GM10248 (cell line): ENCODE measurements at regions not wholly inside any gene's neighbourhood (a gene's known extent, or its start where the extent isn't known, plus 50 kb on each side); places are given as distances from the start of the nearest gene placed in this dataset.

Experiments used
- CTCF ChIA-PET: fragments of 300-600 bp; sonication (Branson Sonifier 250); formaldehyde crosslinking; extraction: SDS; loops from one replicate; lab custom pipeline; 2021; ENCODE audit warnings: antibody characterized with exemption; lab: Yijun Ruan, JAX
- POLR2A ChIA-PET: fragments of 350-650 bp; sonication (Branson Sonifier 250); formaldehyde crosslinking; extraction: SDS; loops from one replicate; lab custom pipeline; 2020; ENCODE audit warnings: antibody characterized with exemption; lab: Yijun Ruan, JAX
- DNase-seq: peaks from one replicate; pipeline ENCODE4 v3.0.0; 2012; ENCODE audit errors: extremely low spot score
- CTCF ChIP-seq: IDR thresholded peaks from 2 replicates; pipeline ENCODE4 v1.5.1; 2012; ENCODE audit warnings: mild to moderate bottlenecking, low read depth; ENCODE audit errors: extremely low read depth, missing control alignments, control extremely low read depth

GRCh38 chr14:95415993-95416392 lies 96.3 kb upstream of the CLMN start:
- POLR2A ChIA-PET, result no interaction called here
- no peak for TF ChIP-seq CTCF

GRCh38 chr14:95413289-95414215 lies 93.8 kb upstream of the CLMN start:
- no peak for DNase-seq
- TF ChIP-seq CTCF, result no peak
- ChIA-PET CTCF (interaction anchor here (1.5 to 2.6 kb wide), 2 partner anchors 15 to 29 kb away, joined by 4 to 9 read pairs; no protein-coding TSS in a partner anchor), POLR2A (no interaction called here)

More at GRCh38 chr14:95415993-95416392, 96.3 kb upstream of the CLMN start:
- no peak for DNase-seq
- CTCF ChIA-PET, result interaction anchor here (2.6 to 3.9 kb wide), 2 partner anchors 11 to 26 kb away, joined by 9 to 26 read pairs; no protein-coding TSS in a partner anchor

DNA sequence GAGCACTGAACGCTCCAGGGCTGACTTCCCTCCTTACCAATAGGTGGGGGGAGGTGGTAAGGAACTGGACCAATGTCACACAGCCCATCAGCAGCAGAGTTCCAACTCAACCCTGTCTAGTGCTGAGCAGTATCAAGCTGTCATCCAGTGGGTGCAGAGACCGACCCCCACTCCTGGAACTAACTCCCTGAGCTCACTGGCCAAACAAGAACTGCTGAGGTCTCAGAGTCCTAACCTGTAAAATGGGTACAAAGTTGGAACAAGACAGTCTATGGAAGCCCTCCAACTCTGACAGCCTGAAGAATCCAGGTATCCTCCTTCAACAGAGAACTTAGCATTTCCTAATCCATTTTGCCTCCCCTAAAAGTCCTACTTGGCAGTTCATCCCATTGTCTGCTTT lies 91.1 kb upstream of the CLMN start:
- no peak for TF ChIP-seq CTCF
- POLR2A ChIA-PET, result no interaction called here
- DNase-seq, result no peak
- CTCF ChIA-PET, result interaction anchor here (0.7 to 1.4 kb wide), 2 partner anchors 16 to 24 kb away, joined by 3 to 6 read pairs; no protein-coding TSS in a partner anchor

GRCh38 chr14:95409477-95410272 lies 90.0 kb upstream of the CLMN start:
- no peak for TF ChIP-seq CTCF
- DNase-seq, result no peak
- ChIA-PET CTCF (interaction anchor here (0.9 to 1.3 kb wide), 2 partner anchors 32 to 584 kb away, joined by 3 to 4 read pairs; no protein-coding TSS in a partner anchor), POLR2A (no interaction called here)

- ChIA-PET CTCF (interaction anchor here (1.3 kb wide), 1 partner anchor 33 kb away, joined by 3 read pairs; no protein-coding TSS in a partner anchor), POLR2A (no interaction called here)
- no peak for TF ChIP-seq CTCF
- no peak for DNase-seq
These were observed 89.2 kb upstream of the CLMN start for GRCh38 chr14:95408731-95409476.

DNA sequence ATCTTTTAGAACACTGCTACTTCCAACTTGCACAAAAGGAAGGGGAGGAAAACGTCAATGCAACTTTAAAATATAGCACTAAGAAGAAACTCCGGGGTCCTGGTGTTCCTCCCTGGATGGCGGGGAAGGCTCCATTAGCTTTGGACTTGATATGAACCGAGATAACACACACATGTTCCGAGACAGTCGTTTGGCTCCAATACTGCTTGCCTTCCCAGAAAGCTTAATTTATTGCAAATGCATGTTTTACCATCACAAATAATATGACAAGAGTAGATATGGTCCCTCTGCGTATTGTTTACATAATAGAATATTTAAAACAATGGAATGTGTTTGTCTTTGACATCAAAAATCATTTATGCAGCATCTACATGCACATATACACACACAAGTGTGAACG lies 87.6 kb upstream of the CLMN start:
- POLR2A ChIA-PET, result no interaction called here
- CTCF ChIA-PET, result no interaction called here
- no peak for DNase-seq
- TF ChIP-seq CTCF, result no peak
